Smooth muscle cell (in vitro differentiated cells): ENCODE measurements at regions not wholly inside any gene's neighbourhood (a gene's known extent, or its start where the extent isn't known, plus 50 kb on each side); places are given as distances from the start of the nearest gene placed in this dataset.

Experiments
- DNase-seq: peaks from one replicate; lab custom pipeline; 2025; ENCODE audit not compliant: unreplicated experiment; lab: John Stamatoyannopoulos, UW
- H2AFZ ChIP-seq: fragments of 200-600 bp; sonication (generic); 2 replicates; pipeline ENCODE4 v1.6.0; 2016; ENCODE audit warnings: antibody characterized with exemption, low read depth, mild to moderate bottlenecking
- H3F3A ChIP-seq: fragments of 200-600 bp; sonication (generic); 2 replicates; pipeline ENCODE4 v1.6.0; 2017; ENCODE audit warnings: antibody characterized with exemption, low read depth
- H3K27ac ChIP-seq: fragments of 200-600 bp; sonication (generic); 2 replicates; pipeline ENCODE4 v1.5.1; 2016; ENCODE audit warnings: low read depth, mild to moderate bottlenecking
- H3K27me3 ChIP-seq: fragments of 200-600 bp; sonication (generic); 2 replicates; pipeline ENCODE4 v1.6.1; 2016; ENCODE audit warnings: low read depth, mild to moderate bottlenecking
- H3K36me3 ChIP-seq: fragments of 200-600 bp; sonication (generic); 2 replicates; pipeline ENCODE4 v1.5.1; 2016; ENCODE audit warnings: low read depth
- H3K4me1 ChIP-seq: fragments of 200-600 bp; sonication (generic); 2 replicates; pipeline ENCODE4 v1.5.1; 2016; ENCODE audit warnings: low read depth
- H3K4me2 ChIP-seq: fragments of 200-600 bp; sonication (generic); 2 replicates; pipeline ENCODE4 v1.6.0; 2016; ENCODE audit warnings: mild to moderate bottlenecking
- H3K4me3 ChIP-seq: fragments of 200-600 bp; sonication (generic); 2 replicates; pipeline ENCODE4 v1.5.1; 2016; ENCODE audit warnings: mild to moderate bottlenecking
- H3K79me2 ChIP-seq: fragments of 200-600 bp; sonication (generic); 2 replicates; pipeline ENCODE4 v1.6.0; 2016; ENCODE audit warnings: low read depth, mild to moderate bottlenecking
- H3K9ac ChIP-seq: fragments of 200-600 bp; sonication (generic); 2 replicates; pipeline ENCODE4 v1.6.0; 2016; ENCODE audit warnings: low read depth
- H3K9me3 ChIP-seq: fragments of 200-600 bp; sonication (generic); replicated peaks from 2 replicates; pipeline ENCODE4 v1.5.1; 2016; ENCODE audit warnings: low read depth
- H4K20me1 ChIP-seq: fragments of 200-600 bp; sonication (generic); 2 replicates; pipeline ENCODE4 v1.6.0; 2016; ENCODE audit warnings: low read depth
- CTCF ChIP-seq: fragments of 200-600 bp; sonication (generic); IDR thresholded peaks from 2 replicates; pipeline ENCODE4 v1.5.1; 2017; ENCODE audit warnings: borderline replicate concordance, mild to moderate bottlenecking, antibody characterized with exemption; ENCODE audit not compliant: insufficient read depth, poor library complexity, severe bottlenecking
- WGBS: methylation state at CpG from one replicate; pipeline ENCODE4 v1.1.7; 2016; ENCODE audit warnings: low lambda C conversion rate; 5-methylcytosine and 5-hydroxymethylcytosine counted together

GRCh38 chr13:54383604-54384003 is 1355.0 kb downstream of the OLFM4 start:
- H3K9ac ChIP-seq: no peak overlapping the region
- H3K36me3 ChIP-seq: no peaks in the 10 kb centered on the region
- no peaks in the 10 kb centered on the region for H3F3A ChIP-seq
- no peaks in the 10 kb centered on the region for H4K20me1 ChIP-seq
- DNase-seq: no peak
- H3K27ac ChIP-seq: no peak overlapping the region
- no peaks in the 10 kb centered on the region for H3K27me3 ChIP-seq
- WGBS: 70% methylated on average over 2 of the region's 2 CpGs
- H3K79me2 ChIP-seq: no peaks in the 10 kb centered on the region
- H3K4me3 ChIP-seq: no peak overlapping the region
- no peaks in the 10 kb centered on the region for H3K9me3 ChIP-seq
- no peaks in the 10 kb centered on the region for H3K4me1 ChIP-seq
- no peak overlapping the region for H3K4me2 ChIP-seq
- H2AFZ ChIP-seq: no peak overlapping the region
- no peak for TF ChIP-seq CTCF

GRCh38 chr13:54387625-54388024 is 1359.0 kb downstream of the OLFM4 start:
- Histone ChIP-seq H3K4me2 (no peak overlapping the region), H2AFZ (no peak overlapping the region), H3K4me3 (no peak overlapping the region), H3K4me1 (no peaks in the 10 kb centered on the region), H3K36me3 (no peaks in the 10 kb centered on the region), H3K27me3 (no peaks in the 10 kb centered on the region), H3K79me2 (no peaks in the 10 kb centered on the region), H4K20me1 (no peaks in the 10 kb centered on the region), H3F3A (no peaks in the 10 kb centered on the region), H3K9me3 (no peaks in the 10 kb centered on the region), H3K27ac (no peak overlapping the region), H3K9ac (no peak overlapping the region)
- DNase-seq: no peak
- no peak for TF ChIP-seq CTCF

GRCh38 chr13:54390841-54391240 is 1362.2 kb downstream of the OLFM4 start:
- 93% methylated on average over 2 of the region's 2 CpGs for WGBS

More at GRCh38 chr13:54390841-54391240, 1362.2 kb downstream of the OLFM4 start:
- H3K4me1 ChIP-seq: no peaks in the 10 kb centered on the region
- no peak for DNase-seq
- H3K9me3 ChIP-seq: no peaks in the 10 kb centered on the region
- H4K20me1 ChIP-seq: no peaks in the 10 kb centered on the region
- no peaks in the 10 kb centered on the region for H3K36me3 ChIP-seq
- no peak overlapping the region for H3K9ac ChIP-seq
- TF ChIP-seq CTCF: no peak
- H3K79me2 ChIP-seq: no peaks in the 10 kb centered on the region
- no peak overlapping the region for H3K27ac ChIP-seq
- no peak overlapping the region for H3K4me2 ChIP-seq
- H3K4me3 ChIP-seq: no peak overlapping the region
- H3K27me3 ChIP-seq: no peaks in the 10 kb centered on the region
- H3F3A ChIP-seq: no peaks in the 10 kb centered on the region
- no peak overlapping the region for H2AFZ ChIP-seq
